Astrocyte (in vitro differentiated cells and primary cell): ENCODE measurements at regions not wholly inside any gene's neighbourhood (a gene's known extent, or its start where the extent isn't known, plus 50 kb on each side); places are given as distances from the start of the nearest gene placed in this dataset.

Source experiments
- DNase-seq: peaks from one replicate; pipeline ENCODE4 v3.0.0-alpha.2; 2010; ENCODE audit warnings: low read depth
- FAIRE-seq: peaks from 2 replicates; lab custom pipeline; 2011; peaks lifted over from hg19 to GRCh38; lab: Jason Lieb, UNC
- H2AFZ ChIP-seq: 2 replicates; pipeline ENCODE4 v1.6.0; 2012; ENCODE audit warnings: low read depth, low read length, inconsistent platforms
- H3K27ac ChIP-seq: 2 replicates; pipeline ENCODE4 v1.5.1; 2011; ENCODE audit warnings: low read depth, low read length, inconsistent platforms
- H3K27me3 ChIP-seq: 2 replicates; pipeline ENCODE4 v1.6.0; 2011; ENCODE audit warnings: low read length, inconsistent platforms; ENCODE audit not compliant: insufficient read depth
- H3K36me3 ChIP-seq: 2 replicates; pipeline ENCODE4 v1.5.1; 2011; ENCODE audit warnings: low read length, inconsistent platforms; ENCODE audit not compliant: insufficient read depth
- H3K4me1 ChIP-seq: 2 replicates; pipeline ENCODE4 v1.5.1; 2011; ENCODE audit warnings: low read length, inconsistent platforms; ENCODE audit not compliant: insufficient read depth
- H3K4me2 ChIP-seq: 2 replicates; pipeline ENCODE4 v1.6.0; 2012; ENCODE audit warnings: low read length, inconsistent platforms
- H3K4me3 ChIP-seq: 2 replicates; pipeline ENCODE4 v1.5.1; 2011; ENCODE audit warnings: low read depth, mild to moderate bottlenecking, low read length, inconsistent platforms; ENCODE audit not compliant: insufficient read depth
- H3K79me2 ChIP-seq: 2 replicates; pipeline ENCODE4 v1.6.0; 2012; ENCODE audit warnings: mild to moderate bottlenecking, low read length, inconsistent platforms; ENCODE audit not compliant: insufficient read depth
- H3K9ac ChIP-seq: 2 replicates; pipeline ENCODE4 v1.6.0; 2012; ENCODE audit warnings: mild to moderate bottlenecking, low read length, inconsistent platforms
- H3K9me3 ChIP-seq: 2 replicates; pipeline ENCODE4 v1.5.1; 2012; ENCODE audit warnings: low read depth, mild to moderate bottlenecking, low read length, inconsistent platforms; ENCODE audit not compliant: insufficient read depth
- H4K20me1 ChIP-seq: 2 replicates; pipeline ENCODE4 v1.6.0; 2012; ENCODE audit warnings: low read length, inconsistent platforms; ENCODE audit not compliant: insufficient read depth
- H3K27ac Mint-ChIP-seq: one replicate; pipeline ENCODE4 v1.8.0; 2021; ENCODE audit warnings: mild to moderate bottlenecking, mixed read lengths; ENCODE audit not compliant: unreplicated experiment
- H3K27me3 Mint-ChIP-seq: one replicate; pipeline ENCODE4 v1.8.0; 2021; ENCODE audit warnings: low read depth, mixed read lengths; ENCODE audit not compliant: unreplicated experiment
- H3K36me3 Mint-ChIP-seq: one replicate; pipeline ENCODE4 v1.8.0; 2021; ENCODE audit warnings: low read depth, mixed read lengths; ENCODE audit not compliant: unreplicated experiment
- H3K4me1 Mint-ChIP-seq: one replicate; pipeline ENCODE4 v1.8.0; 2021; ENCODE audit warnings: low read depth, mixed read lengths; ENCODE audit not compliant: unreplicated experiment
- H3K4me3 Mint-ChIP-seq: one replicate; pipeline ENCODE4 v1.8.0; 2021; ENCODE audit warnings: mild to moderate bottlenecking, moderate library complexity, mixed read lengths; ENCODE audit not compliant: unreplicated experiment
- H3K9me3 Mint-ChIP-seq: one replicate; pipeline ENCODE4 v1.8.0; 2021; ENCODE audit warnings: mild to moderate bottlenecking, mixed read lengths; ENCODE audit not compliant: unreplicated experiment
- EZH2 ChIP-seq: IDR thresholded peaks from 2 replicates; pipeline ENCODE4 v1.6.1; 2012; ENCODE audit warnings: mild to moderate bottlenecking, low read length, inconsistent platforms; ENCODE audit not compliant: insufficient read depth
- TF ChIP-seq, protein P1 (sequence below): IDR thresholded peaks from 2 replicates; pipeline ENCODE4 v1.5.1; 2011; ENCODE audit warnings: low read depth, mild to moderate bottlenecking, inconsistent platforms, low read length, moderate library complexity; ENCODE audit not compliant: insufficient read depth

DNA sequence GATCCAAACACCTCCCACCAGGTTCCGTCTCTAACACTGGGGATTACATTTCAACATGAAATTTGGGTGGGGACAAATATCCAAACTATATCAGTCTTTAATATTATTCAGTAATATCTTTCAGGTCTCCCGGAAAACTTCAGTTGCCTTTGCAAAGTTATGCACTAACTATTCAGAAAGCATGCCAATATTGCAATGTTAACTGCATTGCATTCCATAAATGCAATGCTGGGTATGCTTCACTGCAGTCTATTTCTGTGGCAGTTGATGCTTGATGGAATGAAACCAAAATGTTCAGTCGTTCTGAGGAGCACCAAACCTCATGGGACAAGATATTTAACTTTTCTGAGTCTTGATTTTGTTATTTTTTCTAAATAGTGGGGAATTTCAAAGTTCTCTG lies 147.5 kb downstream of the SLC16A9 start:
- no peak for TF ChIP-seq EZH2
- TF ChIP-seq, protein P1, sequence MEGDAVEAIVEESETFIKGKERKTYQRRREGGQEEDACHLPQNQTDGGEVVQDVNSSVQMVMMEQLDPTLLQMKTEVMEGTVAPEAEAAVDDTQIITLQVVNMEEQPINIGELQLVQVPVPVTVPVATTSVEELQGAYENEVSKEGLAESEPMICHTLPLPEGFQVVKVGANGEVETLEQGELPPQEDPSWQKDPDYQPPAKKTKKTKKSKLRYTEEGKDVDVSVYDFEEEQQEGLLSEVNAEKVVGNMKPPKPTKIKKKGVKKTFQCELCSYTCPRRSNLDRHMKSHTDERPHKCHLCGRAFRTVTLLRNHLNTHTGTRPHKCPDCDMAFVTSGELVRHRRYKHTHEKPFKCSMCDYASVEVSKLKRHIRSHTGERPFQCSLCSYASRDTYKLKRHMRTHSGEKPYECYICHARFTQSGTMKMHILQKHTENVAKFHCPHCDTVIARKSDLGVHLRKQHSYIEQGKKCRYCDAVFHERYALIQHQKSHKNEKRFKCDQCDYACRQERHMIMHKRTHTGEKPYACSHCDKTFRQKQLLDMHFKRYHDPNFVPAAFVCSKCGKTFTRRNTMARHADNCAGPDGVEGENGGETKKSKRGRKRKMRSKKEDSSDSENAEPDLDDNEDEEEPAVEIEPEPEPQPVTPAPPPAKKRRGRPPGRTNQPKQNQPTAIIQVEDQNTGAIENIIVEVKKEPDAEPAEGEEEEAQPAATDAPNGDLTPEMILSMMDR = no peak
- H3K9me3 ChIP-seq = no peaks in the 10 kb centered on the region
- no peaks in the 10 kb centered on the region for H3K27me3 Mint-ChIP-seq
- peaks cover 21% of the 10 kb centered on the region for H3K4me1 Mint-ChIP-seq
- no peak for DNase-seq
- H3K79me2 ChIP-seq = no peaks in the 10 kb centered on the region
- H4K20me1 ChIP-seq = no peaks in the 10 kb centered on the region
- no peaks in the 10 kb centered on the region for H3K36me3 ChIP-seq
- H3K4me3 ChIP-seq = no peak overlapping the region
- H3K4me3 Mint-ChIP-seq = no peak overlapping the region
- H3K4me1 ChIP-seq = no peaks in the 10 kb centered on the region
- no peaks in the 10 kb centered on the region for H3K36me3 Mint-ChIP-seq
- no peak overlapping the region for H3K27ac ChIP-seq
- no peak overlapping the region for H3K9ac ChIP-seq
- no peak overlapping the region for H3K27ac Mint-ChIP-seq
- H3K27me3 ChIP-seq = no peaks in the 10 kb centered on the region
- no peak overlapping the region for H2AFZ ChIP-seq
- no peak for FAIRE-seq
- peaks cover 2% of the 10 kb centered on the region for H3K9me3 Mint-ChIP-seq
- no peak overlapping the region for H3K4me2 ChIP-seq

DNA sequence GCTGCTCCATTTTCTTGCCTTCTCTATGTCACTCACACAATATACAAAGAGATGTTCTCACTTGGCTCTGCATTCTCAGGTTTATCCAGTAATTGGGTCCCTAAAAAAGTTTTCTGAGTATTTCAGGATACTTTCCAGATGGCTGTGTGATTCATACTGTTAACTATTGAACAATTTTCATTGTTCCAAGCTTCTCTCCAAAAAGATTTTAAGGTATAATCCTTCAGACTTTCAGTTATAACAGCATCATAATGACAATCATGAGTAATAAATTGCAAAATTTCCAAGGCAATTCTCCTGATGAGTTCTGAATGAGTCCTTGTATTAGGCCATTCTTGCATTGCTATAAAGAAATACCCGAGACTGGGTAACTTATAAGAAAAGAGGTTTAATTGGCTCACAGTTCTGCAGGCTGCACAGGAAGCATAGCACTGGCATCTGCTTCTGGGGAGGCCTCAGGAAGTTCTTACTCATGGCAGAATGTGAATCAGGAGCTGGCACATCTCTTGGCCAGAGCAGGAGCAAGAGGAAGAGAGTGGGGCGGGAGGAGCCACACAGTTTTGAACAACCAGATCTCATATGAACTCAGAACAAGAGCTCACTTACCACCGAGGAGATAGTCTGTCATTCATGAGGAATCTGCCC lies 148.1 kb downstream of the SLC16A9 start:
- no peak overlapping the region for H3K27ac ChIP-seq
- H3K4me3 Mint-ChIP-seq = no peak overlapping the region
- TF ChIP-seq, protein P1 = no peak
- TF ChIP-seq EZH2 = no peak
- peak; percentile 64 for DNase-seq
- H2AFZ ChIP-seq = no peak overlapping the region
- H3K36me3 ChIP-seq = no peaks in the 10 kb centered on the region
- H3K36me3 Mint-ChIP-seq = no peaks in the 10 kb centered on the region
- no peak overlapping the region for H3K9ac ChIP-seq
- no peak overlapping the region for H3K27ac Mint-ChIP-seq
- H3K4me3 ChIP-seq = no peak overlapping the region
- no peaks in the 10 kb centered on the region for H3K27me3 ChIP-seq
- H3K9me3 ChIP-seq = no peaks in the 10 kb centered on the region
- FAIRE-seq = no peak
- H4K20me1 ChIP-seq = no peaks in the 10 kb centered on the region
- H3K4me1 Mint-ChIP-seq = peaks cover 23% of the 10 kb centered on the region
- no peak overlapping the region for H3K4me2 ChIP-seq
- no peaks in the 10 kb centered on the region for H3K79me2 ChIP-seq
- H3K9me3 Mint-ChIP-seq = peaks cover 2% of the 10 kb centered on the region
- H3K27me3 Mint-ChIP-seq = no peaks in the 10 kb centered on the region
- H3K4me1 ChIP-seq = no peaks in the 10 kb centered on the region

GRCh38 chr10:59560990-59561389 lies 148.7 kb downstream of the SLC16A9 start:
- no peak overlapping the region for H3K4me3 Mint-ChIP-seq
- H3K4me1 Mint-ChIP-seq = peaks cover 23% of the 10 kb centered on the region
- no peak overlapping the region for H3K27ac Mint-ChIP-seq
- H3K9me3 ChIP-seq = no peaks in the 10 kb centered on the region
- no peaks in the 10 kb centered on the region for H3K36me3 ChIP-seq
- no peaks in the 10 kb centered on the region for H3K27me3 ChIP-seq
- DNase-seq (no peak), FAIRE-seq (no peak)
- no peak overlapping the region for H3K9ac ChIP-seq
- H3K4me3 ChIP-seq = no peak overlapping the region
- no peaks in the 10 kb centered on the region for H3K27me3 Mint-ChIP-seq
- H3K27ac ChIP-seq = no peak overlapping the region
- H3K9me3 Mint-ChIP-seq = peaks cover 2% of the 10 kb centered on the region
- H3K4me1 ChIP-seq = no peaks in the 10 kb centered on the region
- H3K4me2 ChIP-seq = no peak overlapping the region
- no peak overlapping the region for H2AFZ ChIP-seq
- no peaks in the 10 kb centered on the region for H4K20me1 ChIP-seq
- TF ChIP-seq, protein P1 = no peak
- no peak for TF ChIP-seq EZH2
- no peaks in the 10 kb centered on the region for H3K36me3 Mint-ChIP-seq
- no peaks in the 10 kb centered on the region for H3K79me2 ChIP-seq
